NCI-H2171 (cell line): ENCODE measurements at regions not wholly inside any gene's neighbourhood (a gene's known extent, or its start where the extent isn't known, plus 50 kb on each side); places are given as distances from the start of the nearest gene placed in this dataset.
"Not testable (repeated sequence)": the region's sequence is repeated elsewhere in the genome, so short reads cannot be mapped to it uniquely, and the experiment has no call there.

Experiments used
- DNase-seq: peaks from one replicate; lab custom pipeline; 2025; lab: John Stamatoyannopoulos, UW

GRCh38 chr11:67776852-67777520 lies 102.6 kb upstream of the ALDH3B2 start:
- DNase-seq: no peak

DNA sequence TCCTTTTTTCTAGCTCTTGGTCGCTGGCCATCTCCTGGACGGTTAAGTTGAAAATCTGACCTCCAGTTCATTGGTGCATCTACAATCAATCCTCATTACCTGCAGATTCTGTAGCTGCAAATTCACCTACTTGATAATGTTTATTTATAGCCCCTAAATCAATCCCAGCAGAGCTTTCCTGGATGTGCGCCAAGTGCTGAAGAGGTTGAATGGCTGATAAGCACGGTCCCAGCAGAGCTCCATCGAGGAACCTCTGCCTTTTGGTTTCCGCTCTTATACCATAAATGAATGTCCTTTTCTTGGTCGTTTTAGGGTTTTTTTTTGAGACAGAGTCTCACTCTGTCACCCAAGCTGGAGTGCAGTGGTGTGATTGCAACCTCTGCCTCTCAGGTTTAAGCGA lies 99.8 kb upstream of the ALDH3B2 start:
- not testable (repeated sequence) for DNase-seq

GRCh38 chr11:67768001-67768730 lies 93.7 kb upstream of the ALDH3B2 start:
- DNase-seq: not testable (repeated sequence)

DNA sequence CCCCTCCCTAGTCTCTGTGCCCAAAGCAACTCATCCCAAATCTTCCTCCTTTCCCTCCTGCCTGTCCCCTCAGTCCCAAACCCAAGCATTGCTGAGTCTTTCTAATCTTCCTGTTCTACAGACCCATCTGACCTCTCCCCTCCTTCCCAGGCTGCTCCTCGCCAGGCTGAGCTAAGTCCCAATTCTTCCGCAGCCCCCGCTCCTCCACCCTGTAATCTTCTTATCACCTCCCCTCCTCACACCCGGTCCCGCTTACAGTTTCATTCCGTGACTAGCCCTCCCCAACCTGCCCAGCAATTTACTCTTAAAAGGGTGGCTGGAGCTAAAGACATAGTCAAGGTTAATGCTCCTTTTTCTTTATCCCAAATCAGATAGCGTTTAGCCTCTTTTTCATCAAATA lies 86.8 kb upstream of the ALDH3B2 start:
- not testable (repeated sequence) for DNase-seq

GRCh38 chr11:67759321-67759720 lies 84.9 kb upstream of the ALDH3B2 start:
- not testable (repeated sequence) for DNase-seq

DNA sequence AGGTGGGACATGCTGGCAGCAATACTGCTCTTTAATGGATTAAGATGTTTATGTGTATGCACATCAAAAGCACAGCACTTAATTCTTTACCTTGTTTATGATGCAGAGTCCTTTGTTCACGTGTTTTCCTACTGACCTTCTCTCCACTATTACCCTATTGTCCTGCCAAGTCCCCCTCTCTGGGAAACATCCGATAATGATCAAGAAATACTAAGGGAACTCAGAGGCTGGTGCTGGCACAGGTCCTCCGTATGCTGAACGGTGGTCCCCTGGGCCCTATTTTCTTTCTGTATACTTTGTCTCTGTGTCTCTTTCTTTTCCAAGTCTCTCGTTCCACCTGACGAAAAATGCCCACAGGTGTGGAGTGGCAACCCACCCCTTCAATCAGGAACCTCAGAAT lies 84.0 kb upstream of the ALDH3B2 start:
- DNase-seq: not testable (repeated sequence)

- not testable (repeated sequence) for DNase-seq
Observed at GRCh38 chr11:67758009-67758408, 83.6 kb upstream of the ALDH3B2 start.

- DNase-seq: not testable (repeated sequence)
Observed at GRCh38 chr11:67753820-67754219, 79.4 kb upstream of the ALDH3B2 start.

DNA sequence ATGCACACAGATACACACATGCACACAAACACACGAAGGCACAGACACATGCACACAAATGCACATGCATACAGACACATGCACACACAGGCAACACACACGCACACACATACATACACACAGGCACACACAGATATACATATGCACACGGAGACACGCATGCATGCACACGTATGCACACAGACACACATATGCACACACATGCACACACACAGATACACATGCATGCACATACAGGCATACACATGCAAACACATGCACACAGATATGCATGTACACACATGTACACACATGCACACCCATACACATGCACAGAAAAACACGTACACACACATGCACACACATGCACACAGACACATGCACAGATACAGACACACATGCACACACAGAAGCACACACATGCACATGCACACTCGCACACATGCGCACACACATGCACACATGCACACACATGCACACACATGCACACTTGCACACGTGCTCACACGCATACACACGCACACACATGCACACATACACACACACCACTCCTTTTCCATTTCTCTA lies 70.8 kb upstream of the ALDH3B2 start:
- DNase-seq: no peak

- not testable (repeated sequence) for DNase-seq
Observed at GRCh38 chr11:67744231-67744630, 69.8 kb upstream of the ALDH3B2 start.

- not testable (repeated sequence) for DNase-seq
Observed at GRCh38 chr11:67738231-67738630, 63.8 kb upstream of the ALDH3B2 start.

DNA sequence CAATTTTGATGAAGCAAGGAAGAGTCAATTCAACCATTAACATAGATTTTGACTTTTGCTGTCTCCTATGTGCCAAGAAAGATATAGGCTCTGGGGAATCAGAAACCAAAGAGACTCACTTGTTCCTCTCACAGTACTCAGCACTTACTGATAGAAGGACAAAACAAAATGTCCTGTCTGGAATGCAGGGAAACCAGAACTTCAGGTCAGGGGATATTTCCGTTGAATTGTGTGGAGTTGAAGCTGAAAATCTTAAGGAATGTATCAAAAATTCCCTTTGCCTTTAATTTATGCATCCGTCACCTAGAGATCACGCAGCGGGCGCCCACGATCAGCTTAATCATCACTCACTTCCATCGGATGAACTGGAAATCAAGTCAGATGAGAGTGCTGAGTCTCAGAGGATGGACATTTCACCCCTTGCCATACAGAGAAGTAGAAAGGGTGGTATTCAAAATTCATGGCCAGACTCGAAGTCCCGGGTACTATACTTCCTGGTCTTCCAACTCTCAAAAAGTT lies 63.2 kb upstream of the ALDH3B2 start:
- DNase-seq: not testable (repeated sequence)

GRCh38 chr11:67732045-67732787 lies 57.8 kb upstream of the ALDH3B2 start:
- peak; percentile 57 for DNase-seq

- DNase-seq: peak; percentile 28
Observed at GRCh38 chr11:67731583-67731982, 57.2 kb upstream of the ALDH3B2 start.

GRCh38 chr11:67728163-67728571 lies 53.7 kb upstream of the ALDH3B2 start:
- DNase-seq: not testable (repeated sequence)

- not testable (repeated sequence) for DNase-seq
Observed at GRCh38 chr11:67727066-67728040, 52.9 kb upstream of the ALDH3B2 start.
